HepG2 (cell line): ENCODE measurements at regions not wholly inside any gene's neighbourhood (a gene's known extent, or its start where the extent isn't known, plus 50 kb on each side); places are given as distances from the start of the nearest gene placed in this dataset.

Source experiments
- ATAC-seq: fragments of 200-7000 bp; cut with Tn5 transposase; 3 replicates; pipeline ENCODE4 v1.9.1; 2020; ENCODE audit warnings: mild to moderate bottlenecking, moderate library complexity
- BruUV-seq: library from RNA; stranded (reverse); fragments of 400-500 nt; replicated peaks from 2 replicates; lab custom pipeline; 2021; lab: Mats Ljungman, UMichigan
- CTCF ChIA-PET: fragments of 300-600 bp; formaldehyde crosslinking; extraction: SDS; loops from one replicate; lab custom pipeline; 2021; ENCODE audit warnings: low total read pairs, inconsistent platforms, low intra/inter-chr PET ratio; lab: Yijun Ruan, JAX
- POLR2A ChIA-PET: fragments of 350-600 bp; sonication (Branson Sonifier 250); formaldehyde crosslinking; loops from one replicate; lab custom pipeline; 2020; ENCODE audit warnings: antibody characterized with exemption, inconsistent platforms; lab: Yijun Ruan, JAX
- DNase-seq: peaks from one replicate; pipeline ENCODE4 v3.0.0-alpha.2; 2015; ENCODE audit warnings: low spot score
- FAIRE-seq: peaks from 3 replicates; lab custom pipeline; 2011; peaks lifted over from hg19 to GRCh38; lab: Jason Lieb, UNC
- H2AFZ ChIP-seq: one replicate; pipeline ENCODE4 v1.6.1; 2011; ENCODE audit warnings: low read length, inconsistent platforms
- H3K27ac ChIP-seq: fragments of 300-600 bp; 3 replicates; pipeline ENCODE4 v1.8.0; 2011; ENCODE audit warnings: mixed run types, mild to moderate bottlenecking, mixed read lengths, low read length, inconsistent platforms; ENCODE audit not compliant: insufficient read depth; ENCODE audit errors: extremely low read length
- H3K27me3 ChIP-seq, 2 experiments: fragments of 200-600 bp in 1 of 2; 2 replicates in 1 of 2; 3 replicates in 1 of 2; pipeline versions ENCODE4 v1.6.0 to v1.8.0; 2011; ENCODE audit warnings: low read length in 2 of 2, mild to moderate bottlenecking in 2 of 2, moderate library complexity in 2 of 2, inconsistent platforms in 1 of 2; ENCODE audit not compliant: insufficient read depth in 2 of 2, control insufficient read depth in 1 of 2
- H3K36me3 ChIP-seq, 2 experiments: fragments of 200-600 bp in 1 of 2; replicated peaks in 1 of 2; 2 replicates in 1 of 2; 3 replicates in 1 of 2; pipeline versions ENCODE4 v1.5.1 to v1.8.0; 2011; ENCODE audit warnings: low read length in 2 of 2, inconsistent platforms in 1 of 2; ENCODE audit not compliant: insufficient read depth in 2 of 2, control insufficient read depth in 1 of 2
- H3K4me1 ChIP-seq: 2 replicates; pipeline ENCODE4 v1.5.1; 2012; ENCODE audit warnings: low read length, inconsistent platforms; ENCODE audit not compliant: insufficient read depth
- H3K4me2 ChIP-seq: 2 replicates; pipeline ENCODE4 v1.6.0; 2011; ENCODE audit warnings: low read depth, low read length, inconsistent platforms
- H3K4me3 ChIP-seq, 3 experiments: fragments of 200-600 bp in 1 of 3; sonication (generic), shearing (Covaris generic) in 1 of 3; replicated peaks in 1 of 3; 2 replicates each; pipeline ENCODE4 v1.5.1; 2011 to 2016; ENCODE audit warnings: low read length in 3 of 3, inconsistent platforms in 2 of 3, low read depth in 2 of 3, mild to moderate bottlenecking in 2 of 3, control low read depth in 1 of 3, mixed read lengths in 1 of 3; ENCODE audit not compliant: insufficient read depth in 1 of 3
- H3K79me2 ChIP-seq: one replicate; pipeline ENCODE4 v1.6.1; 2011; ENCODE audit warnings: low read length, inconsistent platforms; ENCODE audit not compliant: insufficient read depth
- H3K9ac ChIP-seq: 2 replicates; pipeline ENCODE4 v1.6.0; 2011; ENCODE audit warnings: mild to moderate bottlenecking, low read depth, low read length, inconsistent platforms; ENCODE audit not compliant: insufficient read depth
- H3K9me3 ChIP-seq: 2 replicates; pipeline ENCODE4 v1.5.1; 2012; ENCODE audit warnings: mild to moderate bottlenecking, low read length
- H4K20me1 ChIP-seq: 2 replicates; pipeline ENCODE4 v1.6.0; 2011; ENCODE audit warnings: inconsistent platforms, mild to moderate bottlenecking, low read length, moderate library complexity; ENCODE audit not compliant: insufficient read depth
- IKZF1 ChIP-seq: fragments of 450-650 bp; IDR thresholded peaks from 2 replicates; pipeline ENCODE4 v1.7.1; 2016
- LCORL ChIP-seq, 2 experiments: fragments of 450-650 bp in 1 of 2; sonication (generic) in 1 of 2; formaldehyde crosslinking in 1 of 2; IDR thresholded peaks; 2 replicates each; pipeline versions ENCODE4 v1.5.0 to v1.6.1; 2017 to 2020; ENCODE audit warnings: antibody characterized with exemption in 1 of 2, missing genetic modification reagents in 1 of 2
- MTA3 ChIP-seq: sonication (generic); formaldehyde crosslinking; IDR thresholded peaks from 2 replicates; pipeline ENCODE4 v1.4.0; 2020; ENCODE audit warnings: missing genetic modification reagents
- MYC ChIP-seq: sonication (generic); formaldehyde crosslinking; IDR thresholded peaks from 2 replicates; pipeline ENCODE4 v1.9.0; 2021; ENCODE audit warnings: missing genetic modification reagents, borderline replicate concordance
- PHF8 ChIP-seq: sonication (generic); formaldehyde crosslinking; IDR thresholded peaks from 2 replicates; pipeline ENCODE4 v1.5.0; 2020; ENCODE audit warnings: missing genetic modification reagents
- ZBTB3 ChIP-seq: sonication (generic); formaldehyde crosslinking; IDR thresholded peaks from 2 replicates; pipeline ENCODE4 v1.4.0; 2020; ENCODE audit warnings: low read depth, mild to moderate bottlenecking, moderate library complexity, missing genetic modification reagents, borderline replicate concordance
- ZIK1 ChIP-seq: sonication (generic); formaldehyde crosslinking; IDR thresholded peaks from 2 replicates; pipeline ENCODE4 v1.5.0; 2020; ENCODE audit warnings: mild to moderate bottlenecking, low read depth, missing genetic modification reagents, borderline replicate concordance
- ZNF574 ChIP-seq: sonication (generic); formaldehyde crosslinking; IDR thresholded peaks from 2 replicates; pipeline ENCODE4 v1.4.0; 2020; ENCODE audit warnings: missing genetic modification reagents
- ZNF772 ChIP-seq: sonication (generic); formaldehyde crosslinking; IDR thresholded peaks from 2 replicates; pipeline ENCODE4 v1.5.0; 2020; ENCODE audit warnings: mild to moderate bottlenecking, missing genetic modification reagents
- WGBS: methylation state at CpG from one replicate; pipeline ENCODE4 v1.1.6; 2017; ENCODE audit warnings: low lambda C conversion rate; 5-methylcytosine and 5-hydroxymethylcytosine counted together
- in situ Hi-C: cut with HindIII; loops from 2 replicates; pipeline ENCODE4 v1.10.0; 2017; ENCODE audit warnings: low pct_unique_long_range_greater_than_20kb; ENCODE audit not compliant: extremely low pct_ligation_motif_present
- intact Hi-C: fragments of 100-400 bp; cut with micrococcal nuclease; formaldehyde crosslinking; loops from one replicate; pipeline ENCODE4 v1.10.0; 2022; ENCODE audit not compliant: unreplicated experiment
- TF ChIP-seq, protein P1 (sequence below): IDR thresholded peaks from 2 replicates; pipeline ENCODE4 v1.4.0; 2020; ENCODE audit warnings: mild to moderate bottlenecking, missing genetic modification reagents
- TF ChIP-seq, protein P2 (sequence below): sonication (generic); formaldehyde crosslinking; IDR thresholded peaks from 2 replicates; pipeline ENCODE4 v1.5.0; 2020; ENCODE audit warnings: missing genetic modification reagents, mild to moderate bottlenecking, borderline replicate concordance

- Histone ChIP-seq H3K4me3 (no peak overlapping the region), H3K36me3 (no peaks in the 10 kb centered on the region), H3K27ac (no peak overlapping the region), H3K9ac (no peak overlapping the region), H3K4me1 (peaks cover 6% of the 10 kb centered on the region; the same call in 1 of the 2 replicates), H3K79me2 (no peaks in the 10 kb centered on the region), H3K4me2 (no peak overlapping the region), H4K20me1 (no peaks in the 10 kb centered on the region), H2AFZ (no peak overlapping the region), H3K27me3 (peaks cover 2 to 14% of the 10 kb centered on the region in 2 experiments; a peak in 2 of 5 replicates), H3K9me3 (no peaks in the 10 kb centered on the region)
- ChIA-PET POLR2A (no interaction called here), CTCF (no interaction called here)
- DNase-seq (no peak), FAIRE-seq (no peak), ATAC-seq (no peak)
- WGBS: 61% methylated on average over 5 of the region's 5 CpGs
- BruUV-seq: no TSS peak
- in situ Hi-C loops: no loop called here
- intact Hi-C loops: no loop called here
- TF ChIP-seq MYC (CRISPR knock-in tag) (no peak), MTA3 (CRISPR knock-in tag) (no peak), IKZF1 (no peak), LCORL (IDR thresholded peaks at IDR 0.05) (no peak), LCORL (CRISPR knock-in tag; IDR thresholded peaks at IDR 0.05) (no peak), ZIK1 (CRISPR knock-in tag) (no peak), ZBTB3 (CRISPR knock-in tag) (no peak), PHF8 (CRISPR knock-in tag) (no peak), ZNF772 (CRISPR knock-in tag) (no peak), ZNF574 (CRISPR knock-in tag) (no peak)
- TF ChIP-seq, protein P1, sequence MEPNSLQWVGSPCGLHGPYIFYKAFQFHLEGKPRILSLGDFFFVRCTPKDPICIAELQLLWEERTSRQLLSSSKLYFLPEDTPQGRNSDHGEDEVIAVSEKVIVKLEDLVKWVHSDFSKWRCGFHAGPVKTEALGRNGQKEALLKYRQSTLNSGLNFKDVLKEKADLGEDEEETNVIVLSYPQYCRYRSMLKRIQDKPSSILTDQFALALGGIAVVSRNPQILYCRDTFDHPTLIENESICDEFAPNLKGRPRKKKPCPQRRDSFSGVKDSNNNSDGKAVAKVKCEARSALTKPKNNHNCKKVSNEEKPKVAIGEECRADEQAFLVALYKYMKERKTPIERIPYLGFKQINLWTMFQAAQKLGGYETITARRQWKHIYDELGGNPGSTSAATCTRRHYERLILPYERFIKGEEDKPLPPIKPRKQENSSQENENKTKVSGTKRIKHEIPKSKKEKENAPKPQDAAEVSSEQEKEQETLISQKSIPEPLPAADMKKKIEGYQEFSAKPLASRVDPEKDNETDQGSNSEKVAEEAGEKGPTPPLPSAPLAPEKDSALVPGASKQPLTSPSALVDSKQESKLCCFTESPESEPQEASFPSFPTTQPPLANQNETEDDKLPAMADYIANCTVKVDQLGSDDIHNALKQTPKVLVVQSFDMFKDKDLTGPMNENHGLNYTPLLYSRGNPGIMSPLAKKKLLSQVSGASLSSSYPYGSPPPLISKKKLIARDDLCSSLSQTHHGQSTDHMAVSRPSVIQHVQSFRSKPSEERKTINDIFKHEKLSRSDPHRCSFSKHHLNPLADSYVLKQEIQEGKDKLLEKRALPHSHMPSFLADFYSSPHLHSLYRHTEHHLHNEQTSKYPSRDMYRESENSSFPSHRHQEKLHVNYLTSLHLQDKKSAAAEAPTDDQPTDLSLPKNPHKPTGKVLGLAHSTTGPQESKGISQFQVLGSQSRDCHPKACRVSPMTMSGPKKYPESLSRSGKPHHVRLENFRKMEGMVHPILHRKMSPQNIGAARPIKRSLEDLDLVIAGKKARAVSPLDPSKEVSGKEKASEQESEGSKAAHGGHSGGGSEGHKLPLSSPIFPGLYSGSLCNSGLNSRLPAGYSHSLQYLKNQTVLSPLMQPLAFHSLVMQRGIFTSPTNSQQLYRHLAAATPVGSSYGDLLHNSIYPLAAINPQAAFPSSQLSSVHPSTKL (CRISPR knock-in tag): no peak
- TF ChIP-seq, protein P2, sequence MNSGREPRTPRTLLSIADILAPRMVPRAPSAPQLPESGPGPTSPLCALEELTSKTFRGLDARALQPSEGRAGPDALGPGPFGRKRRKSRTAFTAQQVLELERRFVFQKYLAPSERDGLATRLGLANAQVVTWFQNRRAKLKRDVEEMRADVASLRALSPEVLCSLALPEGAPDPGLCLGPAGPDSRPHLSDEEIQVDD (CRISPR knock-in tag): no peak
These were observed 297.0 kb downstream of the TCF7L2 start for GRCh38 chr10:113247050-113247449.
